ENCODE measurements at regions not wholly inside any gene's neighbourhood (a gene's known extent, or its start where the extent isn't known, plus 50 kb on each side); places are given as distances from the start of the nearest gene placed in this dataset.

DNA sequence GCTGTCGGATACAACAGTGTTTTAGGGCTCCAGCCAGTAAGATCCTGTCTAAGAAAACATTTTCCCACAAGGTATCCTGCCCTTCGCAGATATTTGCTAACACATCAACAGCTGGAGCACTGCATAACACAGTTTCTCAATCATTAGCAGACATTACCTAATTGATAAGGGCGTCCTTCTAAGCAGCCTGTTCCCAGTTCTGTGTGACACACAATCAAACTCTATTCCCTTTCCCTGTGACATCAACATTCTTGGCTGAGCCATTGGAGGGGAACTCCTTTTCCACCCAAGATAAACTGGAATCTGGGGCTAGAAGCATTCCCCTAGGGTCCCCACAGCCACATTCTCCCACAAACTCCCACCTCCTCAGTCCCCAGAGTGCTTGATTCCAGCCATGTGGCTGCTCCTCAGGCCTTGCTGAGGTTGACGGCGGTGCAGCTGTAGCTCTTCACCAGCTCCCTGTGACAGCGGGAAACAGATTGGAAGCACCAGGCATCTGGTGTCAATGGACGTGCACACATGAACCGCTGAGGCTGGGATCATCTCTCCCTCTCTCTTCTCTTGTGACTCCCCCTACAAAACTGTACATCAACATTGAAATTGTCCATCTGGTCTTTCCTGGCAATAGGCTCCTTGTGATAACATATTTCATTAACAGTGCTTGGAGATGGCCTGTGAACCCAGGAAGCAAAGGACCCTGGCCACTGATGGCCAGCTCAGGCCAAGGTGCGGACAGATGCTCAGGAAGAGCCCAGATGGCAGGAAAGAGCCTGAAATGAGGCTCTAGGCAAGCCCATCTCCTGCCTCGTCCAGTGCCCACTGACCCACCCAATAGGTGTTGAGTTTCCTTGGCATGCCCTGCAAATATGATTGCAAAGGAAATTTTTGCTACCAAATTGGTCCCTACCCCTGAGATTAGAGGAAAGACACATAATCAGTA is 131.1 kb upstream of the TBX20 start:
- no peaks in the 10 kb centered on the region for H3K79me2 ChIP-seq (ENCODE audit: control insufficient read depth, insufficient read depth, low read length)
- no peaks in the 10 kb centered on the region for H3K36me3 ChIP-seq (ENCODE audit: control insufficient read depth, insufficient read depth, low read length)
- no peak for ATAC-seq
- H4K20me1 ChIP-seq (replicated peaks; ENCODE audit: control insufficient read depth, insufficient read depth, low read length), result no peaks in the 10 kb centered on the region
- ChIA-PET POLR2A (no interaction called here), CTCF (ENCODE audit: low intra/inter-chr PET ratio) (no interaction called here)
- no peak overlapping the region for H3K27ac ChIP-seq (ENCODE audit: extremely low read depth, low read depth, low read length)
- H3K4me3 ChIP-seq, result no peak overlapping the region
- no peaks in the 10 kb centered on the region; a peak in 1 of 5 replicates for H3K4me1 ChIP-seq (replicated peaks in 1 of 2; ENCODE audit: control insufficient read depth in 2 of 2, insufficient read depth in 2 of 2, low read length in 2 of 2)
- TF ChIP-seq, protein P1, sequence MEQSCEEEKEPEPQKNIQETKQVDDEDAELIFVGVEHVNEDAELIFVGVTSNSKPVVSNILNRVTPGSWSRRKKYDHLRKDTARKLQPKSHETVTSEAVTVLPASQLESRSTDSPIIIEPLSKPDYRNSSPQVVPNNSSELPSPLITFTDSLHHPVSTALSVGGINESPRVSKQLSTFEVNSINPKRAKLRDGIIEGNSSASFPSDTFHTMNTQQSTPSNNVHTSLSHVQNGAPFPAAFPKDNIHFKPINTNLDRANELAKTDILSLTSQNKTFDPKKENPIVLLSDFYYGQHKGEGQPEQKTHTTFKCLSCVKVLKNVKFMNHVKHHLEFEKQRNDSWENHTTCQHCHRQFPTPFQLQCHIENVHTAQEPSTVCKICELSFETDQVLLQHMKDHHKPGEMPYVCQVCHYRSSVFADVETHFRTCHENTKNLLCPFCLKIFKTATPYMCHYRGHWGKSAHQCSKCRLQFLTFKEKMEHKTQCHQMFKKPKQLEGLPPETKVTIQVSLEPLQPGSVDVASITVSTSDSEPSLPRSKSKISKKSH (CRISPR knock-in tag; IDR thresholded peaks at IDR 0.05), result no peak
- TF ChIP-seq ZNF232 (CRISPR knock-in tag; IDR thresholded peaks at IDR 0.05), result no peak
- TF ChIP-seq JUNB (CRISPR knock-in tag; conservative IDR thresholded peaks at IDR 0.05), result no peak
- TF ChIP-seq ZBTB49 (CRISPR knock-in tag; IDR thresholded peaks at IDR 0.05; ENCODE audit: borderline replicate concordance), result no peak
- TF ChIP-seq TEAD1 (CRISPR knock-in tag; IDR thresholded peaks at IDR 0.05), result no peak
- TF ChIP-seq SRSF7 (optimal IDR thresholded peaks at IDR 0.05; ENCODE audit: low read depth, low read length), result no peak
- TF ChIP-seq FOXA1 (IDR thresholded peaks at IDR 0.05; ENCODE audit: borderline replicate concordance), result no peak
- no peak for TF ChIP-seq TCF7 (IDR thresholded peaks at IDR 0.05; ENCODE audit: borderline replicate concordance)
- no peak for TF ChIP-seq HCFC1 (IDR thresholded peaks at IDR 0.05; ENCODE audit: low read depth, low read length)
- intact Hi-C loops (cut with micrococcal nuclease) (no loop called here), in situ Hi-C loops (cut with MboI) (no loop called here)
- H3K9me3 ChIP-seq (replicated peaks; ENCODE audit: control insufficient read depth, insufficient read depth, low read depth, low read length), result no peaks in the 10 kb centered on the region
- no peak overlapping the region for H2AFZ ChIP-seq (ENCODE audit: low read depth, low read length)
- H3K9ac ChIP-seq (ENCODE audit: insufficient read depth in 1 of 2, low read depth in 2 of 2, low read length in 2 of 2), result no peak overlapping the region
- H3K27me3 ChIP-seq (ENCODE audit: control insufficient read depth in 2 of 2, insufficient read depth in 2 of 2, low read length in 2 of 2), result peaks cover 0 to 7% of the 10 kb centered on the region in 2 experiments; a peak in 3 of 5 replicates
- H3K4me2 ChIP-seq (ENCODE audit: insufficient read depth, low read length), result no peak overlapping the region
- DNase-seq (ENCODE audit: extremely low read depth in 1 of 4, low spot score in 3 of 4), result no peak
- no peaks in the 10 kb centered on the region for H3K9me1 ChIP-seq (ENCODE audit: control insufficient read depth, insufficient read depth, low read length)
- BruUV-seq (replicated peaks), result no TSS peak
- no peak for FAIRE-seq
- 2% methylated on average over 10 of the region's 10 CpGs for WGBS (ENCODE audit: insufficient coverage, low coverage, missing lambda C conversion rate)
